ENCODE measurements at regions not wholly inside any gene's neighbourhood (a gene's known extent, or its start where the extent isn't known, plus 50 kb on each side); places are given as distances from the start of the nearest gene placed in this dataset.
"Not testable (repeated sequence)": the region's sequence is repeated elsewhere in the genome, so short reads cannot be mapped to it uniquely, and the experiment has no call there.

GRCh38 chr22:23422281-23422680 lies 157.8 kb downstream of the IGLL1 start:
- TF ChIP-seq ZNF660 (tag by site-specific recombination; IDR thresholded peaks at IDR 0.05); ZNF747 (tag by site-specific recombination; IDR thresholded peaks at IDR 0.05); CTCF (tag by site-specific recombination; IDR thresholded peaks at IDR 0.05); ZNF398 (tag by site-specific recombination; IDR thresholded peaks at IDR 0.05); ZNF560 (tag by site-specific recombination; IDR thresholded peaks at IDR 0.05; ENCODE audit: borderline replicate concordance); YY2 (tag by site-specific recombination; IDR thresholded peaks at IDR 0.05); ZBTB8A (tag by site-specific recombination; IDR thresholded peaks at IDR 0.05); ZBTB1 (tag by site-specific recombination; IDR thresholded peaks at IDR 0.05): not testable (repeated sequence)

All from HEK293 (cell line).